GM23338 (cell line): ENCODE measurements at regions not wholly inside any gene's neighbourhood (a gene's known extent, or its start where the extent isn't known, plus 50 kb on each side); places are given as distances from the start of the nearest gene placed in this dataset.

ENCODE experiments used
- ATAC-seq: fragments of 200-7000 bp; cut with Tn5 transposase; 3 replicates; pipeline ENCODE4 v1.9.1; 2020
- DNase-seq: peaks from one replicate; pipeline ENCODE4 v3.0.0-alpha.2; 2015; ENCODE audit warnings: low spot score
- H2AFZ ChIP-seq: fragments of 200-600 bp; sonication (generic); 2 replicates; pipeline ENCODE4 v1.8.0; 2016; ENCODE audit warnings: antibody characterized with exemption, mild to moderate bottlenecking, moderate library complexity
- H3F3A ChIP-seq: fragments of 200-600 bp; sonication (generic); replicated peaks from 2 replicates; pipeline ENCODE4 v1.8.0; 2017; ENCODE audit warnings: antibody characterized with exemption, mixed run types, low read depth
- H3K27ac ChIP-seq: fragments of 200-600 bp; sonication (generic); 2 replicates; pipeline ENCODE4 v1.6.1; 2016; ENCODE audit warnings: low read depth
- H3K27me3 ChIP-seq: fragments of 200-600 bp; sonication (generic); 2 replicates; pipeline ENCODE4 v1.8.0; 2016; ENCODE audit warnings: mild to moderate bottlenecking, mixed run types, moderate library complexity; ENCODE audit not compliant: insufficient read depth
- H3K36me3 ChIP-seq: fragments of 200-600 bp; sonication (generic); 2 replicates; pipeline ENCODE4 v1.8.0; 2016; ENCODE audit warnings: mild to moderate bottlenecking; ENCODE audit not compliant: insufficient read depth
- H3K4me1 ChIP-seq: fragments of 200-600 bp; sonication (generic); 2 replicates; pipeline ENCODE4 v1.8.0; 2016; ENCODE audit warnings: mild to moderate bottlenecking, moderate library complexity; ENCODE audit not compliant: insufficient read depth
- H3K4me2 ChIP-seq: fragments of 200-600 bp; sonication (generic); 2 replicates; pipeline ENCODE4 v1.7.1; 2017; ENCODE audit warnings: mixed run types
- H3K4me3 ChIP-seq: fragments of 200-600 bp; sonication (generic); 2 replicates; pipeline ENCODE4 v1.6.1; 2016; ENCODE audit warnings: mixed run types
- H3K79me2 ChIP-seq: fragments of 200-600 bp; sonication (generic); replicated peaks from 2 replicates; pipeline ENCODE4 v1.8.0; 2017; ENCODE audit warnings: mild to moderate bottlenecking; ENCODE audit not compliant: insufficient read depth
- H3K9me2 ChIP-seq: fragments of 200-600 bp; sonication (generic); 2 replicates; pipeline ENCODE4 v1.8.0; 2017; ENCODE audit not compliant: insufficient read depth
- H4K20me1 ChIP-seq: fragments of 200-600 bp; sonication (generic); replicated peaks from 2 replicates; pipeline ENCODE4 v1.8.0; 2017; ENCODE audit warnings: mild to moderate bottlenecking; ENCODE audit not compliant: insufficient read depth
- H3K27ac Mint-ChIP-seq: 2 replicates; pipeline ENCODE4 v1.8.0; 2020; ENCODE audit warnings: inconsistent platforms, mild to moderate bottlenecking, moderate library complexity, mixed read lengths
- H3K27me3 Mint-ChIP-seq: 3 replicates; pipeline ENCODE4 v1.8.0; 2022; ENCODE audit warnings: low read depth, mild to moderate bottlenecking, moderate library complexity, mixed read lengths, inconsistent platforms; ENCODE audit not compliant: insufficient read depth, poor library complexity
- H3K36me3 Mint-ChIP-seq: 3 replicates; pipeline ENCODE4 v1.8.0; 2021; ENCODE audit warnings: low read depth, mild to moderate bottlenecking, inconsistent platforms, moderate library complexity, mixed read lengths
- H3K4me1 Mint-ChIP-seq: 3 replicates; pipeline ENCODE4 v1.8.0; 2020; ENCODE audit warnings: mild to moderate bottlenecking, inconsistent platforms, mixed read lengths
- H3K4me3 Mint-ChIP-seq: 3 replicates; pipeline ENCODE4 v1.8.0; 2021; ENCODE audit warnings: moderate library complexity, mild to moderate bottlenecking, inconsistent platforms, mixed read lengths
- H3K9me3 Mint-ChIP-seq: 3 replicates; pipeline ENCODE4 v1.8.0; 2020; ENCODE audit warnings: moderate library complexity, mild to moderate bottlenecking, inconsistent platforms, mixed read lengths
- CREB1 ChIP-seq: fragments of 250-450 bp; sonication (Bioruptor Pico); IDR thresholded peaks from 2 replicates; pipeline ENCODE4 v1.5.0; 2020; ENCODE audit warnings: low read depth, mild to moderate bottlenecking, moderate library complexity
- EZH2 ChIP-seq: fragments of 200-600 bp; sonication (generic); IDR thresholded peaks from one replicate; pipeline ENCODE4 v1.8.0; 2017; ENCODE audit warnings: antibody characterized with exemption, mild to moderate bottlenecking, low read depth; ENCODE audit not compliant: unreplicated experiment
- EZH2phosphoT487 ChIP-seq: fragments of 200-600 bp; sonication (generic); IDR thresholded peaks from one replicate; pipeline ENCODE4 v1.8.1; 2018; ENCODE audit warnings: antibody characterized with exemption; ENCODE audit not compliant: unreplicated experiment
- JUNB ChIP-seq: IDR thresholded peaks from one replicate; pipeline ENCODE4 v1.6.1; 2016; ENCODE audit warnings: antibody characterized with exemption; ENCODE audit not compliant: unreplicated experiment
- NANOG ChIP-seq: IDR thresholded peaks from 2 replicates; pipeline ENCODE4 v1.6.1; 2016; ENCODE audit warnings: antibody characterized with exemption, borderline replicate concordance
- POLR2AphosphoS5 ChIP-seq: IDR thresholded peaks from 2 replicates; pipeline ENCODE4 v1.6.1; 2016; ENCODE audit warnings: antibody characterized with exemption, low read depth
- STAT1 ChIP-seq: IDR thresholded peaks from one replicate; pipeline ENCODE4 v1.6.1; 2016; ENCODE audit warnings: antibody characterized with exemption; ENCODE audit not compliant: unreplicated experiment
- ZNF114 ChIP-seq: fragments of 250-450 bp; sonication (Bioruptor Pico); IDR thresholded peaks from 2 replicates; pipeline ENCODE4 v1.5.0; 2020; ENCODE audit warnings: mild to moderate bottlenecking, moderate library complexity
- ZNF331 ChIP-seq: fragments of 250-450 bp; sonication (Bioruptor Pico); IDR thresholded peaks from 2 replicates; pipeline ENCODE4 v1.5.0; 2020; ENCODE audit warnings: low read depth, mild to moderate bottlenecking, moderate library complexity
- TF ChIP-seq, protein P1 (sequence below): IDR thresholded peaks from one replicate; pipeline ENCODE4 v1.6.1; 2018; ENCODE audit warnings: antibody characterized with exemption; ENCODE audit not compliant: unreplicated experiment
- TF ChIP-seq, protein P2 (sequence below): IDR thresholded peaks from 2 replicates; pipeline ENCODE4 v1.6.1; 2016; ENCODE audit warnings: antibody characterized with exemption
- TF ChIP-seq, protein P3 (sequence below), 2 experiments: fragments of 200-600 bp in 1 of 2; sonication (generic) in 1 of 2; conservative IDR thresholded peaks; 2 replicates each; pipeline versions ENCODE4 v1.5.1 to v1.6.1; 2016 to 2017; ENCODE audit warnings: antibody characterized with exemption in 2 of 2, low read depth in 2 of 2, mild to moderate bottlenecking in 2 of 2, moderate library complexity in 1 of 2
- TF ChIP-seq, protein P4 (sequence below): fragments of 250-450 bp; sonication (Bioruptor Pico); IDR thresholded peaks from 2 replicates; pipeline ENCODE4 v1.5.0; 2020; ENCODE audit warnings: mild to moderate bottlenecking, moderate library complexity

DNA sequence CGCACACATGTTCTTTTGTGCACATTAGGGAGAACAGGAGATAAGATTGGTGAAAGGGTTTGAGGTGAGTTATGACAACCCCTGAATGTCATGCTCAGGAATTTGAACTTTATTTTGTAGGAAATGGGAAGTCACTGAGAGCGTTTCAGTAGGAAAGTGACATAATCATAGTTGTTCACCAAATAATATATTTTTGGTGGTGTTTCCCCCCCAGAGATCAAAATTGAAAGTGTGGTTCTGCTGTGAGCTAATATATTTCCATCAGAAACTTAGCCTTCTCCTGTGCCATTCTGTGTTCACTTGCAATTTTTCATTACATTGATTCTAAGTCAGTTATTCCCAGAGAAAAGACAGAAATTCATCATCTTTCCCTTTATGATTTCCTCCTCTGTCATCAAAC lies 64.1 kb upstream of the RCN1 start:
- H3K27ac Mint-ChIP-seq, result no peak overlapping the region
- TF ChIP-seq, protein P1, sequence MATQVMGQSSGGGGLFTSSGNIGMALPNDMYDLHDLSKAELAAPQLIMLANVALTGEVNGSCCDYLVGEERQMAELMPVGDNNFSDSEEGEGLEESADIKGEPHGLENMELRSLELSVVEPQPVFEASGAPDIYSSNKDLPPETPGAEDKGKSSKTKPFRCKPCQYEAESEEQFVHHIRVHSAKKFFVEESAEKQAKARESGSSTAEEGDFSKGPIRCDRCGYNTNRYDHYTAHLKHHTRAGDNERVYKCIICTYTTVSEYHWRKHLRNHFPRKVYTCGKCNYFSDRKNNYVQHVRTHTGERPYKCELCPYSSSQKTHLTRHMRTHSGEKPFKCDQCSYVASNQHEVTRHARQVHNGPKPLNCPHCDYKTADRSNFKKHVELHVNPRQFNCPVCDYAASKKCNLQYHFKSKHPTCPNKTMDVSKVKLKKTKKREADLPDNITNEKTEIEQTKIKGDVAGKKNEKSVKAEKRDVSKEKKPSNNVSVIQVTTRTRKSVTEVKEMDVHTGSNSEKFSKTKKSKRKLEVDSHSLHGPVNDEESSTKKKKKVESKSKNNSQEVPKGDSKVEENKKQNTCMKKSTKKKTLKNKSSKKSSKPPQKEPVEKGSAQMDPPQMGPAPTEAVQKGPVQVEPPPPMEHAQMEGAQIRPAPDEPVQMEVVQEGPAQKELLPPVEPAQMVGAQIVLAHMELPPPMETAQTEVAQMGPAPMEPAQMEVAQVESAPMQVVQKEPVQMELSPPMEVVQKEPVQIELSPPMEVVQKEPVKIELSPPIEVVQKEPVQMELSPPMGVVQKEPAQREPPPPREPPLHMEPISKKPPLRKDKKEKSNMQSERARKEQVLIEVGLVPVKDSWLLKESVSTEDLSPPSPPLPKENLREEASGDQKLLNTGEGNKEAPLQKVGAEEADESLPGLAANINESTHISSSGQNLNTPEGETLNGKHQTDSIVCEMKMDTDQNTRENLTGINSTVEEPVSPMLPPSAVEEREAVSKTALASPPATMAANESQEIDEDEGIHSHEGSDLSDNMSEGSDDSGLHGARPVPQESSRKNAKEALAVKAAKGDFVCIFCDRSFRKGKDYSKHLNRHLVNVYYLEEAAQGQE, result no peak
- TF ChIP-seq, protein P2, sequence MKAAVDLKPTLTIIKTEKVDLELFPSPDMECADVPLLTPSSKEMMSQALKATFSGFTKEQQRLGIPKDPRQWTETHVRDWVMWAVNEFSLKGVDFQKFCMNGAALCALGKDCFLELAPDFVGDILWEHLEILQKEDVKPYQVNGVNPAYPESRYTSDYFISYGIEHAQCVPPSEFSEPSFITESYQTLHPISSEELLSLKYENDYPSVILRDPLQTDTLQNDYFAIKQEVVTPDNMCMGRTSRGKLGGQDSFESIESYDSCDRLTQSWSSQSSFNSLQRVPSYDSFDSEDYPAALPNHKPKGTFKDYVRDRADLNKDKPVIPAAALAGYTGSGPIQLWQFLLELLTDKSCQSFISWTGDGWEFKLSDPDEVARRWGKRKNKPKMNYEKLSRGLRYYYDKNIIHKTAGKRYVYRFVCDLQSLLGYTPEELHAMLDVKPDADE, result no peak
- TF ChIP-seq EZH2 (no peak), POLR2AphosphoS5 (no peak), NANOG (no peak), STAT1 (no peak), ZNF114 (CRISPR knock-in tag) (no peak), JUNB (no peak), CREB1 (no peak), EZH2phosphoT487 (no peak), ZNF331 (no peak)
- TF ChIP-seq, protein P3, sequence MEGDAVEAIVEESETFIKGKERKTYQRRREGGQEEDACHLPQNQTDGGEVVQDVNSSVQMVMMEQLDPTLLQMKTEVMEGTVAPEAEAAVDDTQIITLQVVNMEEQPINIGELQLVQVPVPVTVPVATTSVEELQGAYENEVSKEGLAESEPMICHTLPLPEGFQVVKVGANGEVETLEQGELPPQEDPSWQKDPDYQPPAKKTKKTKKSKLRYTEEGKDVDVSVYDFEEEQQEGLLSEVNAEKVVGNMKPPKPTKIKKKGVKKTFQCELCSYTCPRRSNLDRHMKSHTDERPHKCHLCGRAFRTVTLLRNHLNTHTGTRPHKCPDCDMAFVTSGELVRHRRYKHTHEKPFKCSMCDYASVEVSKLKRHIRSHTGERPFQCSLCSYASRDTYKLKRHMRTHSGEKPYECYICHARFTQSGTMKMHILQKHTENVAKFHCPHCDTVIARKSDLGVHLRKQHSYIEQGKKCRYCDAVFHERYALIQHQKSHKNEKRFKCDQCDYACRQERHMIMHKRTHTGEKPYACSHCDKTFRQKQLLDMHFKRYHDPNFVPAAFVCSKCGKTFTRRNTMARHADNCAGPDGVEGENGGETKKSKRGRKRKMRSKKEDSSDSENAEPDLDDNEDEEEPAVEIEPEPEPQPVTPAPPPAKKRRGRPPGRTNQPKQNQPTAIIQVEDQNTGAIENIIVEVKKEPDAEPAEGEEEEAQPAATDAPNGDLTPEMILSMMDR (conservative IDR thresholded peaks at IDR 0.05; ENCODE audit: low read depth in 2 of 2), result no peak
- TF ChIP-seq, protein P4, sequence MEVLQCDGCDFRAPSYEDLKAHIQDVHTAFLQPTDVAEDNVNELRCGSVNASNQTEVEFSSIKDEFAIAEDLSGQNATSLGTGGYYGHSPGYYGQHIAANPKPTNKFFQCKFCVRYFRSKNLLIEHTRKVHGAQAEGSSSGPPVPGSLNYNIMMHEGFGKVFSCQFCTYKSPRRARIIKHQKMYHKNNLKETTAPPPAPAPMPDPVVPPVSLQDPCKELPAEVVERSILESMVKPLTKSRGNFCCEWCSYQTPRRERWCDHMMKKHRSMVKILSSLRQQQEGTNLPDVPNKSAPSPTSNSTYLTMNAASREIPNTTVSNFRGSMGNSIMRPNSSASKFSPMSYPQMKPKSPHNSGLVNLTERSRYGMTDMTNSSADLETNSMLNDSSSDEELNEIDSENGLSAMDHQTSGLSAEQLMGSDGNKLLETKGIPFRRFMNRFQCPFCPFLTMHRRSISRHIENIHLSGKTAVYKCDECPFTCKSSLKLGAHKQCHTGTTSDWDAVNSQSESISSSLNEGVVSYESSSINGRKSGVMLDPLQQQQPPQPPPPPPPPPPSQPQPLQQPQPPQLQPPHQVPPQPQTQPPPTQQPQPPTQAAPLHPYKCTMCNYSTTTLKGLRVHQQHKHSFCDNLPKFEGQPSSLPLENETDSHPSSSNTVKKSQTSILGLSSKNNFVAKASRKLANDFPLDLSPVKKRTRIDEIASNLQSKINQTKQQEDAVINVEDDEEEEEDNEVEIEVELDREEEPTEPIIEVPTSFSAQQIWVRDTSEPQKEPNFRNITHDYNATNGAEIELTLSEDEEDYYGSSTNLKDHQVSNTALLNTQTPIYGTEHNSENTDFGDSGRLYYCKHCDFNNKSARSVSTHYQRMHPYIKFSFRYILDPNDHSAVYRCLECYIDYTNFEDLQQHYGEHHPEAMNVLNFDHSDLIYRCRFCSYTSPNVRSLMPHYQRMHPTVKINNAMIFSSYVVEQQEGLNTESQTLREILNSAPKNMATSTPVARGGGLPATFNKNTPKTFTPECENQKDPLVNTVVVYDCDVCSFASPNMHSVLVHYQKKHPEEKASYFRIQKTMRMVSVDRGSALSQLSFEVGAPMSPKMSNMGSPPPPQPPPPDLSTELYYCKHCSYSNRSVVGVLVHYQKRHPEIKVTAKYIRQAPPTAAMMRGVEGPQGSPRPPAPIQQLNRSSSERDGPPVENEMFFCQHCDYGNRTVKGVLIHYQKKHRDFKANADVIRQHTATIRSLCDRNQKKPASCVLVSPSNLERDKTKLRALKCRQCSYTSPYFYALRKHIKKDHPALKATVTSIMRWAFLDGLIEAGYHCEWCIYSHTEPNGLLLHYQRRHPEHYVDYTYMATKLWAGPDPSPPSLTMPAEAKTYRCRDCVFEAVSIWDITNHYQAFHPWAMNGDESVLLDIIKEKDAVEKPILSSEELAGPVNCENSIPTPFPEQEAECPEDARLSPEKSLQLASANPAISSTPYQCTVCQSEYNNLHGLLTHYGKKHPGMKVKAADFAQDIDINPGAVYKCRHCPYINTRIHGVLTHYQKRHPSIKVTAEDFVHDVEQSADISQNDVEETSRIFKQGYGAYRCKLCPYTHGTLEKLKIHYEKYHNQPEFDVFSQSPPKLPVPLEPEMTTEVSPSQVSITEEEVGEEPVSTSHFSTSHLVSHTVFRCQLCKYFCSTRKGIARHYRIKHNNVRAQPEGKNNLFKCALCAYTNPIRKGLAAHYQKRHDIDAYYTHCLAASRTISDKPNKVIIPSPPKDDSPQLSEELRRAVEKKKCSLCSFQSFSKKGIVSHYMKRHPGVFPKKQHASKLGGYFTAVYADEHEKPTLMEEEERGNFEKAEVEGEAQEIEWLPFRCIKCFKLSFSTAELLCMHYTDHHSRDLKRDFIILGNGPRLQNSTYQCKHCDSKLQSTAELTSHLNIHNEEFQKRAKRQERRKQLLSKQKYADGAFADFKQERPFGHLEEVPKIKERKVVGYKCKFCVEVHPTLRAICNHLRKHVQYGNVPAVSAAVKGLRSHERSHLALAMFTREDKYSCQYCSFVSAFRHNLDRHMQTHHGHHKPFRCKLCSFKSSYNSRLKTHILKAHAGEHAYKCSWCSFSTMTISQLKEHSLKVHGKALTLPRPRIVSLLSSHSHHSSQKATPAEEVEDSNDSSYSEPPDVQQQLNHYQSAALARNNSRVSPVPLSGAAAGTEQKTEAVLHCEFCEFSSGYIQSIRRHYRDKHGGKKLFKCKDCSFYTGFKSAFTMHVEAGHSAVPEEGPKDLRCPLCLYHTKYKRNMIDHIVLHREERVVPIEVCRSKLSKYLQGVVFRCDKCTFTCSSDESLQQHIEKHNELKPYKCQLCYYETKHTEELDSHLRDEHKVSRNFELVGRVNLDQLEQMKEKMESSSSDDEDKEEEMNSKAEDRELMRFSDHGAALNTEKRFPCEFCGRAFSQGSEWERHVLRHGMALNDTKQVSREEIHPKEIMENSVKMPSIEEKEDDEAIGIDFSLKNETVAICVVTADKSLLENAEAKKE (CRISPR knock-in tag), result no peak
- H3F3A ChIP-seq, result no peaks in the 10 kb centered on the region
- H3K4me3 Mint-ChIP-seq, result no peak overlapping the region
- no peaks in the 10 kb centered on the region for H3K9me2 ChIP-seq
- H3K9me3 Mint-ChIP-seq, result no peaks in the 10 kb centered on the region
- H3K4me3 ChIP-seq, result no peak overlapping the region
- no peaks in the 10 kb centered on the region for H3K79me2 ChIP-seq
- no peaks in the 10 kb centered on the region for H3K36me3 ChIP-seq
- H3K27me3 ChIP-seq, result no peaks in the 10 kb centered on the region
- no peak overlapping the region for H3K4me2 ChIP-seq
- no peaks in the 10 kb centered on the region for H3K36me3 Mint-ChIP-seq
- peaks cover 4% of the 10 kb centered on the region for H3K27me3 Mint-ChIP-seq
- H3K27ac ChIP-seq, result no peak overlapping the region
- no peaks in the 10 kb centered on the region for H3K4me1 ChIP-seq
- no peaks in the 10 kb centered on the region for H4K20me1 ChIP-seq
- ATAC-seq (no peak), DNase-seq (no peak)
- H3K4me1 Mint-ChIP-seq, result peaks cover 3% of the 10 kb centered on the region; the same call in 1 of the 3 replicates
- no peak overlapping the region for H2AFZ ChIP-seq
